CD4-positive, alpha-beta T cell (primary cell): ENCODE measurements at regions not wholly inside any gene's neighbourhood (a gene's known extent, or its start where the extent isn't known, plus 50 kb on each side); places are given as distances from the start of the nearest gene placed in this dataset.

ENCODE experiments used
- ATAC-seq: fragments of 200-7000 bp; cut with Tn5 transposase; one replicate; pipeline ENCODE4 v1.10.0; 2022; ENCODE audit warnings: mild to moderate bottlenecking; ENCODE audit not compliant: poor library complexity
- CTCF ChIA-PET: fragments of 350-600 bp; sonication (Branson Sonifier 250); formaldehyde crosslinking; loops from one replicate; lab custom pipeline; 2021; ENCODE audit warnings: antibody characterized with exemption, inconsistent platforms; lab: Charles Lee
- POLR2A ChIA-PET: fragments of 350-600 bp; sonication (Branson Sonifier 250); formaldehyde crosslinking; loops from one replicate; lab custom pipeline; 2021; ENCODE audit warnings: antibody characterized with exemption, inconsistent platforms; lab: Charles Lee
- DNase-seq, 14 experiments: peaks; one replicate each; pipeline ENCODE4 v3.0.0-alpha.2; 2013 to 2020; ENCODE audit warnings: mixed read lengths in 2 of 14
- H3K27ac ChIP-seq, 2 donors: one replicate each; pipeline versions ENCODE4 v1.5.1 to v1.7.0; 2013; ENCODE audit warnings: low read length in 2 of 2, low read depth in 1 of 2, mild to moderate bottlenecking in 1 of 2
- H3K27me3 ChIP-seq, 2 experiments: 1 replicate in 1 of 2; 2 replicates in 1 of 2; pipeline versions ENCODE4 v1.6.1 to v1.7.0; 2013; ENCODE audit warnings: low read length in 2 of 2, control low read depth in 1 of 2, mild to moderate bottlenecking in 1 of 2, moderate library complexity in 1 of 2; ENCODE audit not compliant: insufficient read depth in 2 of 2, control insufficient read depth in 1 of 2
- H3K36me3 ChIP-seq: one replicate; pipeline ENCODE4 v1.6.1; 2013; ENCODE audit warnings: low read length, control low read depth; ENCODE audit not compliant: insufficient read depth
- H3K4me1 ChIP-seq: one replicate; pipeline ENCODE4 v1.6.1; 2013; ENCODE audit warnings: low read length, control low read depth; ENCODE audit not compliant: insufficient read depth
- H3K4me3 ChIP-seq: one replicate; pipeline ENCODE4 v1.5.1; 2013; ENCODE audit warnings: mild to moderate bottlenecking, low read length, moderate library complexity
- H3K9me3 ChIP-seq, 2 experiments: 1 replicate in 1 of 2; 2 replicates in 1 of 2; pipeline versions ENCODE4 v1.6.1 to v1.7.0; 2013; ENCODE audit warnings: low read length in 2 of 2, mild to moderate bottlenecking in 2 of 2, control low read depth in 1 of 2, moderate library complexity in 1 of 2; ENCODE audit not compliant: control insufficient read depth in 1 of 2, insufficient read depth in 1 of 2
- H3K27ac Mint-ChIP-seq: one replicate; pipeline ENCODE4 v1.8.0; 2020; ENCODE audit warnings: mixed read lengths
- H3K27me3 Mint-ChIP-seq: one replicate; pipeline ENCODE4 v1.8.0; 2021; ENCODE audit warnings: mixed read lengths
- H3K36me3 Mint-ChIP-seq: one replicate; pipeline ENCODE4 v1.8.0; 2021; ENCODE audit warnings: low read depth, mixed read lengths
- H3K4me1 Mint-ChIP-seq: one replicate; pipeline ENCODE4 v1.8.0; 2021; ENCODE audit warnings: low read depth, mixed read lengths
- H3K4me3 Mint-ChIP-seq: one replicate; pipeline ENCODE4 v1.8.0; 2020; ENCODE audit warnings: mild to moderate bottlenecking, mixed read lengths
- H3K9me3 Mint-ChIP-seq: one replicate; pipeline ENCODE4 v1.8.0; 2020; ENCODE audit warnings: mixed read lengths
- intact Hi-C, 2 experiments: fragments of 100-400 bp; cut with DNase I in 1 of 2; cut with micrococcal nuclease in 1 of 2; formaldehyde crosslinking; loops; one replicate each; pipeline versions ENCODE4 v1.15.1 to v1.9.0; 2023 to 2025; cut with DNase I, micrococcal nuclease
- TF ChIP-seq, protein P1 (sequence below): fragments of 200-600 bp; IDR thresholded peaks from one replicate; pipeline ENCODE4 v1.8.0; 2022; ENCODE audit warnings: antibody characterized with exemption, mild to moderate bottlenecking

DNA sequence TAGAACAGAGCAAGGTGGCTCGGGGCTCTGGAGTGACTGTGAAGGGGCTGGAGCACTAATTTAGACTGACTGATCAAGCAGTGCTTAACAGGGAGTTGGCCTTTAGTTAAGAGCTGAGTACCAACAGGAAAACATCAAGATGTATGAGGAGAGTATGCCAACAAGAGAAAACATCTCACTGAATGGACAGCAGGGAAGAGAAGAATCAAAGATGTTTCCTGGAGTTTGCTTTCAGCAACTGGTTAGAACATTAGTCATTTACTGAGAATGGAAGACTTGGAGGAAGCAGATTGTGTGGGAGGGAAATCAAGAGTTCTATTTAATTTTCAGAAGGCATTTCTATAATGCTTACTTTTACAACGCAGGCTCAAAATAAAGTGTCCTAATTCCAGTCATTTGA is 259.3 kb downstream of the ADAMTS20 start:
- H3K36me3 ChIP-seq, result no peaks in the 10 kb centered on the region
- TF ChIP-seq, protein P1, sequence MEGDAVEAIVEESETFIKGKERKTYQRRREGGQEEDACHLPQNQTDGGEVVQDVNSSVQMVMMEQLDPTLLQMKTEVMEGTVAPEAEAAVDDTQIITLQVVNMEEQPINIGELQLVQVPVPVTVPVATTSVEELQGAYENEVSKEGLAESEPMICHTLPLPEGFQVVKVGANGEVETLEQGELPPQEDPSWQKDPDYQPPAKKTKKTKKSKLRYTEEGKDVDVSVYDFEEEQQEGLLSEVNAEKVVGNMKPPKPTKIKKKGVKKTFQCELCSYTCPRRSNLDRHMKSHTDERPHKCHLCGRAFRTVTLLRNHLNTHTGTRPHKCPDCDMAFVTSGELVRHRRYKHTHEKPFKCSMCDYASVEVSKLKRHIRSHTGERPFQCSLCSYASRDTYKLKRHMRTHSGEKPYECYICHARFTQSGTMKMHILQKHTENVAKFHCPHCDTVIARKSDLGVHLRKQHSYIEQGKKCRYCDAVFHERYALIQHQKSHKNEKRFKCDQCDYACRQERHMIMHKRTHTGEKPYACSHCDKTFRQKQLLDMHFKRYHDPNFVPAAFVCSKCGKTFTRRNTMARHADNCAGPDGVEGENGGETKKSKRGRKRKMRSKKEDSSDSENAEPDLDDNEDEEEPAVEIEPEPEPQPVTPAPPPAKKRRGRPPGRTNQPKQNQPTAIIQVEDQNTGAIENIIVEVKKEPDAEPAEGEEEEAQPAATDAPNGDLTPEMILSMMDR, result no peak
- intact Hi-C loops, result no loop called here

DNA sequence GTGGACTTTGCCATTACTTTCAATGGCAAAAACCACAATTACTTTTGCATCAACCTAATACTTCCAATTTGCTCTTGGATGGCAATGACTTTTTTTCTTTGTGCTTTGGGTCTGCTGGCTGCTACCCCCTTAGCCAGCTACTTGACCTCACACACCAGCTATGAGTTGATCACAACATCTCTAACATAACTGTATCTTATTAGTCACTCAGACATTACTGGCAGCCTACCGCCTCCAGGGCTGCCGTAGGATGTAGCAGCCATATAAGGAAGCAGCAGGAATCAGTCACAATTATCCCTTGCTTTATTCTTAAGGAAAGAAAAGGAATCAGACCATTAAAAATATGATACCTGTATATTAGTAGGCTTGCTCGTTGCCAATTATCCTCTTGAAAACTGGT is 260.5 kb downstream of the ADAMTS20 start:
- Histone ChIP-seq H3K4me3 (no peak overlapping the region), H3K27me3 (no peaks in the 10 kb centered on the region), H3K27ac (no peak overlapping the region), H3K36me3 (no peaks in the 10 kb centered on the region), H3K4me1 (no peaks in the 10 kb centered on the region), H3K9me3 (no peaks in the 10 kb centered on the region)
- ATAC-seq (no peak), DNase-seq (no peak)
- CTCF ChIA-PET, result no interaction called here
- no peak overlapping the region for H3K27ac Mint-ChIP-seq
- TF ChIP-seq, protein P1, result no peak
- H3K9me3 Mint-ChIP-seq, result no peaks in the 10 kb centered on the region
- intact Hi-C loops, result no loop called here
- H3K36me3 Mint-ChIP-seq, result no peaks in the 10 kb centered on the region
- no peaks in the 10 kb centered on the region for H3K4me1 Mint-ChIP-seq
- no peak overlapping the region for H3K4me3 Mint-ChIP-seq
- H3K27me3 Mint-ChIP-seq, result no peaks in the 10 kb centered on the region
- POLR2A ChIA-PET, result no interaction called here

More for the DNA sequence above, 259.3 kb downstream of the ADAMTS20 start:
- POLR2A ChIA-PET, result no interaction called here
- Histone ChIP-seq H3K4me3 (no peak overlapping the region), H3K27me3 (no peaks in the 10 kb centered on the region), H3K9me3 (no peaks in the 10 kb centered on the region), H3K27ac (no peak overlapping the region), H3K4me1 (no peaks in the 10 kb centered on the region)
- no peaks in the 10 kb centered on the region for H3K36me3 Mint-ChIP-seq
- DNase-seq, result no peak
- no peaks in the 10 kb centered on the region for H3K4me1 Mint-ChIP-seq
- ATAC-seq, result no peak
- H3K4me3 Mint-ChIP-seq, result no peak overlapping the region
- no peaks in the 10 kb centered on the region for H3K27me3 Mint-ChIP-seq
- CTCF ChIA-PET, result no interaction called here
- H3K9me3 Mint-ChIP-seq, result no peaks in the 10 kb centered on the region
- no peak overlapping the region for H3K27ac Mint-ChIP-seq

DNA sequence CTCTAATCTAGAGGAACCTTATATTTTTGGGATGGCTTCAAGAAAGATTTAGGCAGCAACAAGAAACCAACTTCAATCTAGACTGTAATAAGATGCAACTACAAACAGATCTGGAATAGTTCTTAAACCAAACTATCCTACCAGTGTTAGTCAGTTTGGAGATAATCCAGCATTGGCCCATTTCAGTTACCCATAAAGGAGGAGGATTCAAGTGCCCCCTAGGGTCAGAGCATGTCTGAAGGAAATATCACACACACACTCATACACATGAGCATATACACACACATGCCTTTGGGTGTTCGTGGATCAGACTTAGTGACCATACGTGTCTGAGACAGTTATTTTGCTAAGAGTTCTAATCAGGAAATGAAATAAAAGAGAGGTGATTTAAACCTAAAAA is 261.2 kb downstream of the ADAMTS20 start:
- H3K36me3 Mint-ChIP-seq, result no peaks in the 10 kb centered on the region
- Histone ChIP-seq H3K27ac (no peak overlapping the region), H3K27me3 (no peaks in the 10 kb centered on the region), H3K9me3 (no peaks in the 10 kb centered on the region), H3K4me3 (no peak overlapping the region), H3K36me3 (no peaks in the 10 kb centered on the region), H3K4me1 (no peaks in the 10 kb centered on the region)
- TF ChIP-seq, protein P1, result no peak
- no peaks in the 10 kb centered on the region for H3K9me3 Mint-ChIP-seq
- H3K4me3 Mint-ChIP-seq, result no peak overlapping the region
- POLR2A ChIA-PET, result no interaction called here
- no peak for ATAC-seq
- intact Hi-C loops, result no loop called here
- H3K4me1 Mint-ChIP-seq, result no peaks in the 10 kb centered on the region
- H3K27me3 Mint-ChIP-seq, result no peaks in the 10 kb centered on the region
- DNase-seq, result no peak
- CTCF ChIA-PET, result no interaction called here
- H3K27ac Mint-ChIP-seq, result no peak overlapping the region
